ENCODE measurements at regions not wholly inside any gene's neighbourhood (a gene's known extent, or its start where the extent isn't known, plus 50 kb on each side); places are given as distances from the start of the nearest gene placed in this dataset.

- no peak for TF ChIP-seq EZH2 (IDR thresholded peaks at IDR 0.05; ENCODE audit: low read length)
- TF ChIP-seq, protein P1, sequence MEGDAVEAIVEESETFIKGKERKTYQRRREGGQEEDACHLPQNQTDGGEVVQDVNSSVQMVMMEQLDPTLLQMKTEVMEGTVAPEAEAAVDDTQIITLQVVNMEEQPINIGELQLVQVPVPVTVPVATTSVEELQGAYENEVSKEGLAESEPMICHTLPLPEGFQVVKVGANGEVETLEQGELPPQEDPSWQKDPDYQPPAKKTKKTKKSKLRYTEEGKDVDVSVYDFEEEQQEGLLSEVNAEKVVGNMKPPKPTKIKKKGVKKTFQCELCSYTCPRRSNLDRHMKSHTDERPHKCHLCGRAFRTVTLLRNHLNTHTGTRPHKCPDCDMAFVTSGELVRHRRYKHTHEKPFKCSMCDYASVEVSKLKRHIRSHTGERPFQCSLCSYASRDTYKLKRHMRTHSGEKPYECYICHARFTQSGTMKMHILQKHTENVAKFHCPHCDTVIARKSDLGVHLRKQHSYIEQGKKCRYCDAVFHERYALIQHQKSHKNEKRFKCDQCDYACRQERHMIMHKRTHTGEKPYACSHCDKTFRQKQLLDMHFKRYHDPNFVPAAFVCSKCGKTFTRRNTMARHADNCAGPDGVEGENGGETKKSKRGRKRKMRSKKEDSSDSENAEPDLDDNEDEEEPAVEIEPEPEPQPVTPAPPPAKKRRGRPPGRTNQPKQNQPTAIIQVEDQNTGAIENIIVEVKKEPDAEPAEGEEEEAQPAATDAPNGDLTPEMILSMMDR (optimal IDR thresholded peaks at IDR 0.05 in 1 of 3, IDR thresholded peaks at IDR 0.05 in 1 of 3, conservative IDR thresholded peaks at IDR 0.05 in 1 of 3; ENCODE audit: extremely low read depth in 1 of 3, insufficient read depth in 2 of 3, low read length in 3 of 3), result no peak
- Histone ChIP-seq H3K27me3 (ENCODE audit: control insufficient read depth, extremely low read depth, insufficient read depth, low read length) (no peaks in the 10 kb centered on the region), H3K4me2 (ENCODE audit: control insufficient read depth, extremely low read depth, insufficient read depth, low read depth, low read length) (no peak overlapping the region), H3K9me1 (ENCODE audit: control insufficient read depth, extremely low read depth, insufficient read depth, low read length) (no peaks in the 10 kb centered on the region), H3K4me1 (ENCODE audit: control insufficient read depth, extremely low read depth, insufficient read depth, low read length) (peaks cover 9% of the 10 kb centered on the region), H3K9me3 (ENCODE audit: control insufficient read depth, low read depth, low read length) (no peaks in the 10 kb centered on the region), H2AFZ (ENCODE audit: control insufficient read depth, low read length) (no peak overlapping the region), H3K36me3 (ENCODE audit: control insufficient read depth in 2 of 2, extremely low read depth in 1 of 2, insufficient read depth in 2 of 2, low read length in 2 of 2) (no peaks in the 10 kb centered on the region), H3K9ac (ENCODE audit: control insufficient read depth, extremely low read depth, insufficient read depth, low read length) (no peak overlapping the region), H4K20me1 (ENCODE audit: control insufficient read depth, extremely low read depth, insufficient read depth, low read length) (no peaks in the 10 kb centered on the region), H3K4me3 (ENCODE audit: control insufficient read depth in 2 of 3, extremely low read depth in 1 of 3, insufficient read depth in 2 of 3, low read depth in 1 of 3, low read length in 3 of 3) (no peak overlapping the region), H3K27ac (ENCODE audit: control insufficient read depth, insufficient read depth, low read length) (no peak overlapping the region), H3K79me2 (ENCODE audit: control insufficient read depth, insufficient read depth, low read length) (no peaks in the 10 kb centered on the region)
- FAIRE-seq, result no peak
- no peak for DNase-seq (ENCODE audit: low read depth, low spot score)
- dilution Hi-C loops (cut with MboI; ENCODE audit: extremely low pct_ligation_motif_present, low sequenced_read_pairs), result no loop called here
Measured at GRCh38 chr10:88169037-88169319, 305.6 kb downstream of the PTEN start.

- dilution Hi-C loops (cut with MboI; ENCODE audit: extremely low pct_ligation_motif_present, low sequenced_read_pairs), result no loop called here
- Histone ChIP-seq H3K9ac (ENCODE audit: control insufficient read depth, extremely low read depth, insufficient read depth, low read length) (no peak overlapping the region), H3K4me3 (ENCODE audit: control insufficient read depth in 2 of 3, extremely low read depth in 1 of 3, insufficient read depth in 2 of 3, low read depth in 1 of 3, low read length in 3 of 3) (no peak overlapping the region), H4K20me1 (ENCODE audit: control insufficient read depth, extremely low read depth, insufficient read depth, low read length) (no peaks in the 10 kb centered on the region), H3K79me2 (ENCODE audit: control insufficient read depth, insufficient read depth, low read length) (no peaks in the 10 kb centered on the region), H3K27me3 (ENCODE audit: control insufficient read depth, extremely low read depth, insufficient read depth, low read length) (no peaks in the 10 kb centered on the region), H3K27ac (ENCODE audit: control insufficient read depth, insufficient read depth, low read length) (no peak overlapping the region), H3K36me3 (ENCODE audit: control insufficient read depth in 2 of 2, extremely low read depth in 1 of 2, insufficient read depth in 2 of 2, low read length in 2 of 2) (no peaks in the 10 kb centered on the region), H3K4me2 (ENCODE audit: control insufficient read depth, extremely low read depth, insufficient read depth, low read depth, low read length) (no peak overlapping the region), H2AFZ (ENCODE audit: control insufficient read depth, low read length) (no peak overlapping the region), H3K9me3 (ENCODE audit: control insufficient read depth, low read depth, low read length) (no peaks in the 10 kb centered on the region), H3K4me1 (ENCODE audit: control insufficient read depth, extremely low read depth, insufficient read depth, low read length) (peaks cover 9% of the 10 kb centered on the region), H3K9me1 (ENCODE audit: control insufficient read depth, extremely low read depth, insufficient read depth, low read length) (no peaks in the 10 kb centered on the region)
- DNase-seq (ENCODE audit: low read depth, low spot score) (no peak), FAIRE-seq (no peak)
- TF ChIP-seq, protein P1 (optimal IDR thresholded peaks at IDR 0.05 in 1 of 3, IDR thresholded peaks at IDR 0.05 in 1 of 3, conservative IDR thresholded peaks at IDR 0.05 in 1 of 3; ENCODE audit: extremely low read depth in 1 of 3, insufficient read depth in 2 of 3, low read length in 3 of 3), result no peak
- no peak for TF ChIP-seq EZH2 (IDR thresholded peaks at IDR 0.05; ENCODE audit: low read length)
Measured at GRCh38 chr10:88170628-88171027, 307.2 kb downstream of the PTEN start.
